ENCODE measurements at regions not wholly inside any gene's neighbourhood (a gene's known extent, or its start where the extent isn't known, plus 50 kb on each side); places are given as distances from the start of the nearest gene placed in this dataset.

DNA sequence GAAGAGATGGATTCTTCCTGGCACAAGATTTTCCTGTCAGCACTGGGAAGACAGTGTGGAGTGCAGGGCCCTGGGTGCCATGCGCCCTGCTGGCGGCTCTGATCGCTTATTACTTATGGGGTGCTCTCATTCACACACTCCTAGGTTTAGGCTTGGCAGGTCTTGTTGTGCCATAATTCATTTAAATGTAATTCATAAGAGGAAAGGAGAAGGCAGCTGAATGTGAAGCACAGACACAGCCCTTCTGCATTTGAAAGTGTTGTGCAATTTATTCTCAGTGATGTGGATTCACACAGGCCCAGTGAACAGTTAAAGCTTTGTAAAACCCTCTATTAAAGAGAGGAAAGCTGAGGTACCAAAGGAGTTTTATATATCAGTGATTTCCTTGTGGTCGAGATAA, 249.7 kb downstream of the C4orf33 start:
- no peak for DNase-seq (ENCODE audit: low read depth in 4 of 4, low spot score in 2 of 4)

DNA sequence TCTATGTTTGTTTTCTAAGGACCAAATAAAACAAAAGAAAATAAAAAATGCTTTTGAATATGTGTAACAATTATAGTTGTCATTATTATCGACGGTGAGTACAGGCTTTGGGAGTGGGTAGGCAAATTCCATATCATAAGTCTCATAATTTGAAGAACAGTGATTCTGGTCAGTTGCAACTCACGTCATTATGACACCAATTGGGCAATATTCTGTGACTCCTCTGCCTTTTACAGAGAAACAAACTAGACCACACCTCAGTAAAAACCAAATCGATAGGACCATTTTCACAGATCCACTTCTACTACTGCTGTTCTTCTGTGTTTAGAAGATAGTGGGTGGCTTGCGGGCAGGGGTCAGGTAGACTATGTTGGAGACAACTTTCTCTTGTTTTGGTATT, 250.1 kb downstream of the C4orf33 start:
- DNase-seq (ENCODE audit: low read depth in 4 of 4, low spot score in 2 of 4): no peak

DNA sequence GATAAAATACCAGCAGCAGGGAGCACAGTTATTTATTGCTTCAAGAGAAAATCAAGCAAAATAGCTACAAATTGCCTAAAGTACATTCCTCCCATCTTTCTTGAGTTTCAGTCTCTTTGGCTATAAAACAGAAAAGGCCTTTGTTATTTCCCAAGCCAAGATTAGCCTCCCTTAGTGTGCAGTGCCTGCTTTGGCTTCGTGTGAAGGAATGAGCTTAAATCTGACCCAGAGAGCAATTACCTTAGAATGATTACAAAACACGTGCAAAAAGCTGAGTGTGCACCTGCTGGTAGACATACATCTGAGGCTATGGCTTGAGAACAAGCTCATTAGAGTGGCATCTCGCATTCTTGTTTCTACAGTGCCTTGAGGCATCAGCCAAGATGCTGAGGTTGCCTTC, 250.8 kb downstream of the C4orf33 start:
- no peak for DNase-seq (ENCODE audit: low read depth in 4 of 4, low spot score in 2 of 4)

DNA sequence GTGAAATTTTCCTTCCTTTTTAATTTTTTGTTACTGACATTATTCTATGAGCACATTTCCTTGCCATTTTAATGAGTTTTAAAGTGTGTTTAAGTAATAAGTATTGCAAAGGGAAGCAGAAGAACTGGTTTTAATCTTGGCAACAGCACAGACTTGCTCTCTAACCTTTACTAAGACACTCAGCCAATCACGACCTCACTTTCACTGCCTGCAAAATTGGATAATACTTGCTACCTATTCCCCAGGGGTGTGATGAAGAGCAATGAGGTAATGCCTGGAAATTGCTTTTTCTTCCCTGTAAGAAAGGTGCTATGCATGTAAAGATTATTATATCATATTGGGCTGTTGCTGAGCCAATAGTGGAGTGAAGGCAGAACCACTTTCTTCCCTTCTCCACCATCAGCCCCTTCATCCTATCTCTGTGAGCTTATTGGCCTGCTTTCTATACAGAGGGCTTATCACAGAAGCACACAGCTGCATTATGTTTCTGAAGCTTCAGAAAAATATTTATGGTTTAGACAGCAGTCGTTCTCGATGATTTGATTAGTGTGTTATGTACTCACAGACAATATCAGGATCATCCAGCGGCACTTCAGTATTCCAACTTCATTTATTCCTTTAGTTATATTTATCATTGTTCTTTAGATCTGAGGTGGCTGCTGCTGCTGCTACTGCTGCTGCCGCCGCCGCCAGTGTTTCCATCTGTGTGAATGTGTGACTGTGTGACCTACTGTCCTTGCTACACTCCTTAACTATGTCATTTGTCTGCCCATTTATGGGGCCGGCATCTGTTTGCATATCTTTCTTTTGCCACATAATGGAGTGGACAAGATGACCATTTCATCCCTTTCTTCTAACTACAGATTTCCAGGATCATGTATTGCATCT, 255.1 kb downstream of the C4orf33 start:
- DNase-seq (ENCODE audit: low read depth in 4 of 4, low spot score in 2 of 4): no peak

DNA sequence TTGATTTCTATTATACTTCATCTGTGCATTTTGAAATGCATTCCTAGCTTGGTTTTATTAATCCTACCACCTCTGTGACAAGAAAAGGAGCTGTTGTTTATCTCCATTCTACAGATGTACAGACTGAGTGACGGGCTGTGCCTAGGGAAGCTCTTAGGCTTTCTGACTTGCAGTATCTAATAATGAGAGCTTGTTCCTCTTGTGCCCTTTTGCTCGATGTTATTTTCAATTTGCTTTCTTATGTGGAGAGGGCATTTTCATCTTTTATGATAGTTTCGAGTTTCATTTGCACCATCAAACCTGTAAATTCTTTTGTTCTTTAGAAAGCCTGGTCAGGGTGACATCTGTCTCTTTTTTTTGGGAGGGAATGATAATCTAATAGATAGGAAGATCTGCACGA, 256.5 kb downstream of the C4orf33 start:
- DNase-seq (ENCODE audit: low read depth in 4 of 4, low spot score in 2 of 4): no peak

DNA sequence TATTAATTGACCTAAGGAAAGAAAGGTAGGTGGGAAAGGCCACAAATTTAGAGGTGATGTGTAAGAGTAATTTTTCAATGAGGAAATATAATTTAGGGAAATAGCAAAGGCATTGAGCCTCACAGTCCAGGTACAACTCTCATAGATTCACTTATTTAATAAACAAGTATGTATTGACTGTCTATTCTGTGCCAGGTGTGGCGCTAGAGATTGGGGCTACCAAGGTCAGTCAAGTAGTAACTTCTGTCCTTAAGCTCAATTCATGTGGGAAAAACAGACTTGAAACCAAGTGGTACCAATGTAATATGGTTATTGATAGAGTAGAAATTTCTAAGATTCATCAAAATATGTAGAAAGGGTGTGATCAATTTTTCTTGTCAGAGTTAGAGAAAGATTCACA, 257.5 kb downstream of the C4orf33 start:
- no peak for DNase-seq (ENCODE audit: low read depth in 4 of 4, low spot score in 2 of 4)

DNA sequence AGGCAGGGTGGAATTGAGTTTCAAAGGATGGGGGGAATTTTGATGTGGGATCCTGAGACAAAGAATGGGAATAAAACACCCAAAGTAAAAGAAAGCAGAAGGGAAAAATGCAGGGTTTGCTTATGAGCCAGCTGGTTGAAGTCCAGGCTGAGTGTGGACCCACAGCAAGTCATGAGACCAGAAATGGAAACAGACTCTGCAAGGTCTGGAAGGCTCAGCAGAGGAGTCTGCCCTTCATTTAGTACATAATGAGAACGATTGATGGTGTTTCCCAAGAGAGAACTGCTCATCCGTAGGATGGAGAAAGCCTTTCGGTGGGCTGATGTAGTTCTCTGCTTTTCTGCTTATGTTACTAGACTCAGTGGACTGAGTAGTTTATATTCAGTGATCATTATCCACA, 259.1 kb downstream of the C4orf33 start:
- DNase-seq (ENCODE audit: low read depth in 4 of 4, low spot score in 2 of 4): no peak

DNA sequence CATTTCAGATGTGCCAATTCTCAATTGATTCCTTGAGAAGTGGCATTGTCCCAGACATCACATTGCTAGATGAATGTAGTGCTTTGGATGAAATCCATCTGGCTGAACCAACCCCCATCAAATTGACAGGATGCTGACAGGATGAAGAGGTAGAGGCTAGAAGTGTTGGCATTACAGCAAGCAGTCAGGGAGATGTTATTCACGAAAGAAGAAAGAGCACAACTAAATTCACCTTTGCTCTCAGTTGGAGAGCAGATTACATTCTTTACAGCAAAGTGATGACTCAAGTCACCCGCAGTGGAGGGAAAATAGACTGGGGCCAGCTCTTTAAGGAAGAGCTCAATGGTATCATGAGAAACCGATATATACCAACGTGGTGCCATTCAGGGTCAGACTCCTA, 259.6 kb downstream of the C4orf33 start:
- DNase-seq (ENCODE audit: low read depth in 4 of 4, low spot score in 2 of 4): no peak

DNA sequence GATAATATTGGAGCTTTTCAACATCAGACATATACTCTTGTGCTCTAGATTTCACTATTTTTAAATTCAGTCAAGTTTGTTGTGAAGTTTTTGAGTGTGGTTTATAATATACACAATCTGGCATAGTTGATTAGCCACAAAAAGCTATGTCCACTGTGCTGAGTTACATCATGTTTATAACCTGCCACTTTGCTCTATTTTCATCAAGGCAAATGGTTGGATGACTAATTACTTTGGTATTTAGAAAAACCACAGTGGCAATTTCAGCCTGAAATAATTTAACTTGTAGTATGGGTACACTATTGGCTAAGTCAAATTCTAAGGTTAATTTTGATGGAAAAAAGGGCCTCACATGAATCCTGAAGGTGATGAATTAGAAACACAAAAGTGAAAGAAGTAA, 262.6 kb downstream of the C4orf33 start:
- no peak for DNase-seq (ENCODE audit: low read depth in 4 of 4, low spot score in 2 of 4)

DNA sequence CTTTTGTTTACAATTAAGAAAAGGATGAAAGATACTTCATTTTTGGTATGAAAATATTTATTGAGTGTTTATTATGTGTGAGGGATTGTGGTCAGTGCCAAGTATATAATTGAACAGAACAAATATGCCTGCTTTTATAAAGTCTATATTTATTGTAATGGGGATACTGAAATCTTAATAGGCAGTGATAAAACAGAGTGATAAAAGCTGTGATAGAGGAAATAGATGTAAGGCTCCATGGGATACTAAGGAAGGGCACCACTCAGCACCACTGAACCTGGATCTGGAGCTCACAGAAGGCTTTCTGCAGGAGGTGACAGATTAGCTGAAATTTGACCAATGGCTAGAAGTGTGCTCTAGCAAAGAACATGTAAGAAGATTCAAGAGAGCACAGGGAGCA, 263.5 kb downstream of the C4orf33 start:
- no peak for DNase-seq (ENCODE audit: low read depth in 4 of 4, low spot score in 2 of 4)

DNA sequence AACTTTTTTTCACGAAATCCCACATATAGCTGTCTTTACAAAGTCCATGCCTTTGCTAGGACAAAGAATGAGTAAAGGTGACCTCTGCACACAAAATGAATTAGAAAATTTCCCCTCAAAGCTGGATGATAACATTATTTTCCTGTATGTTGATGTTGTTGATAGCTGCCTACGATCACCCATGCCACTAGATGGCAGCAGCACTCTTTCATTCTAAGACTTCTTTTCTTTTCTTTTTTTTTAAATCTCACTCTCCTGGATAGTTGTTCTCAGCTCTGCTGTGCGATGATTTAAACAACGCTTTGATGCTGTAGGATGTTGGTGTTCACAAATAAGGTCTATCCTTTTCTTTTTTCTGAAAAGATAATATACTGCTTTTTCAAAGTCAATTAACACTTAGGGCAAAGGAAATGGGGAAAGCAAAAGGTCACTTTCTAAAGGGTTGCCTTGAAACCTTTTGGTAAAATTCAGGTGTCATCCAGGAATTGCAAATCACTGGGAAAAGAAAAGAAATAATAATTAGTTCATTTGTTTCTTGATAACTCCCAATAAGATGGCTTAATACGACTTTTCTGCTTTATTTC, 266.8 kb downstream of the C4orf33 start:
- peak in 3 of 4 donors; percentile 51 to 71 (median 51) for DNase-seq (ENCODE audit: low read depth in 4 of 4, low spot score in 2 of 4)

DNA sequence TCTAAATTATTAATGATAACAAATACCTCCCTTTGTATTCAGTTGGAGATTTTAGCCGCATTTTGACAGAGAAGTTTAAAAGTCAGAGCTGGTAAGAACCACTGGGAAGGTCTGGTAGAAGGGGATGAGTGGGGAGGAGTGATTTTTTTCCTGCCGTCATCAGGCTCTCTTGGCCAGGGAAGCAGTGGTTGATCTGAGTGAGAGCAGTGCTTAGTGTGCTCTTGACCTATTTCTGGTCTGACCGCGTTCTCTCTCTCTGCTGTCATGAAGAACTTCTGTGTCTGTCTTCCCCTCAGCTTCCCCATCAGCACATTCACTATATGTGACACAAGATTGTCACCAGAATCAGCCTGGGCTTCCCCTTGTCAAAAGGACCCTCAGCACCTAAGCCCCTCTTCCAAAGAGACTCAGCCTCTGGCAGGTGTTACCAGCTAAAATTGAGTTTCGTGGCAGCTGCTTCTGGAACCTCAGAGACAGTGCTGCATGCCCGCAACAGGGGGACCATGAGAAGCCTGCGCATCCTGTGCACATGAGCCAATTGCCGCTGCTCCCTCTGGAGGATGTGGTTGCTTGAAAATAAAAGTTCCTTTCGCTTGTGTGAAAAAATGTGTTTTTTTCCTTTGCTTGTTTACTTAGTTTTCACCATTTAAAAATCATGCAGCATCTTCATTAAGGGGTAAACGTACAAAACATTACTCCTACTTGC, 268.9 kb downstream of the C4orf33 start:
- no peak for DNase-seq (ENCODE audit: low read depth in 4 of 4, low spot score in 2 of 4)

DNA sequence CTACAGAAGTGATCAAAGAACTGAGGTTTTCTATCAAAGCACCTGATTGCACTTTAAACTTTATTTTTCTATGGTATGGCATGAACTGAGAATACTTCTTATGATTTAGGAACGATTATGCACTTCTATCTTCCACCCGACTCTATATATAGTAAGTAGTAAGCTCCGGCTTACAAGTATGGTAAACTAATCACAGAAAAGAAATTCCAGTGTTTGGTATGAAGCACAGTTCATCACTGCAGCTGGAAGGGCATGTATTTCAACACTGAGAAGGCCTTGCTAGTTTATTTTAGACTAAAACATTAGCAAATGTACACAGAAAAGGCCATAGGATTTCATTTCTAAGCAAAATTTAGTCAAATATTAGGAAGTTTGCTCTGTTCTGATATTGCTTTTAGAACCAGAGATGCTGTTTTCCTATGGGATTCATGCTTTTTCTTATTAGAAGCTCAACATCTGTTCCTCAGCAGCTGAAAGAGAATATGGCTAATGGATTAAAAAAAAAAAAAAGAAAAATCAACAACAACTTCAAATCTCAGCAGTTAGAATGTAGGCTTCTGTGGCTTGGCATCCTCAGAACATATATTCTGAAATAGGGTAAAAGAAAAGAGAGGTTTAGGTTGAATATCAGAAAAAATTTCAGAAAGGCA, 273.5 kb downstream of the C4orf33 start:
- DNase-seq (ENCODE audit: low read depth in 4 of 4, low spot score in 2 of 4): no peak

DNA sequence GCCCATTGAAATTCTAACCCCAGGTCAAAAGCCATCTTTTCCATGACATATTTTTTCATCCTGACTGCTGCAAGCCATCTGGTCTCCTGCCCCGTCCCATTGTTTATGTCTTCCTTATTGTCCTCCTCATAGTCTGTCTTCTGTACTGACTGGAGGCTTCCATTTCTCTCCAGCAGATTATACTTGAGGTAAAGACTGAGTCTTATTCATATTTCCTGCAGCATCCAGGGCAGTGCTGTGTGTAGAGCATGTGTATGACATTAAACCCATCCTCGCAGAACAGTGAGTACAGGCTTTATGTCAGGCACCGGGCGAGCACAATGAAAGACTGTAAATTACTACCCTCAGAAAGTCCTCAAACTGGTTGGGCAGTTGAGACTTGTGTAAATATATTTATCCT, 275.1 kb downstream of the C4orf33 start:
- no peak for DNase-seq (ENCODE audit: low read depth in 4 of 4, low spot score in 2 of 4)

DNA sequence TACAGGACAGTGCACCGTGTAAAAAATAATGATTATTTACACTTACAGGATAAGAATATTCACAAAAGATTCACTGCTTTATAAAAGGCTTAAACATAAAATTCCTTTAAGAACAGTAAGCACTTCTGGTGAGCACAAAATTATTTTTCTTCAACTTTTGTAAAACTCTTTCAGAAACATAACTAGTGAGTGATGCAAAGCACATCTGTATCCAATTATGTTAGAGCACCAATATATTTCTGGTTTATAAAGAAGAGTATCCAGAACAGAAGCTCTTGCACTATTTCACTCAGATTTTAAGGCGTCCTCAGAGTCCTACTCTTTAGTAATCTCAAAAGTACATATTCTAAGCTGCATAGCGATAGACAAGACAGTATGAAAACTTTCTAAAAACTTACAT, 276.0 kb downstream of the C4orf33 start:
- DNase-seq (ENCODE audit: low read depth in 4 of 4, low spot score in 2 of 4): no peak

DNA sequence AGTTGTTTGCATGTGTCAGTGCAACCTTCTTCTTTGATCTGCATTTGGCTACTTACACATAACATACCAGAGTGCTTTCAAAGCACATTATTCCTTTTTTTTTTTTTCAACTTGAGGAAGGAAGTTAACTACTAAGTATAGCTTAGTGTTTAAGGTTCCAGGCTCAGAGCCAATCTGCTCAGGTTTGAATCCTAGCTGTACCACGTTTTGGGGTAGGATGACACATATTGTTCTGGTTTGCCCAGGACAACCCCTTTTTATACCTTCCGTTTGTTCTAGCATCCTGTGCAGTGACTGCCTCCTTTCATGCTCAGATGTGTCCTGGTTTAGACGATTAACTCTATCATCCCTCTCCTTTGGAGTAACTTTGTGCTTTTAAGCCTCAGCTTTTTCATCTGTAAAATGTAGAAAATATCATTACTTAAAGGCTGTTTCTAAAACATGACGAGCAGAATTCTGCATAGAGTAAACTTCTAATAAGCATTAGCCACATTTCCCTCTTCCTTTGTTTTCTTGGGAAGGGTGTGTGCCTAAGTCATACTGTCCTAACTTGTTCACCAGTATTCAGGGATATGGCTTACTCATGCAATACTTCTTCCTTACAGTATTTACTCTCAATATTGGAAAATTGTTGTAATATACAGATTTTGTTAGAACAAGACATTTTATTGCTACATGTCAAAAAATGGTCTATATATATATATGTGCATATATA, 281.3 kb downstream of the C4orf33 start:
- DNase-seq (ENCODE audit: low read depth in 4 of 4, low spot score in 2 of 4): no peak

DNA sequence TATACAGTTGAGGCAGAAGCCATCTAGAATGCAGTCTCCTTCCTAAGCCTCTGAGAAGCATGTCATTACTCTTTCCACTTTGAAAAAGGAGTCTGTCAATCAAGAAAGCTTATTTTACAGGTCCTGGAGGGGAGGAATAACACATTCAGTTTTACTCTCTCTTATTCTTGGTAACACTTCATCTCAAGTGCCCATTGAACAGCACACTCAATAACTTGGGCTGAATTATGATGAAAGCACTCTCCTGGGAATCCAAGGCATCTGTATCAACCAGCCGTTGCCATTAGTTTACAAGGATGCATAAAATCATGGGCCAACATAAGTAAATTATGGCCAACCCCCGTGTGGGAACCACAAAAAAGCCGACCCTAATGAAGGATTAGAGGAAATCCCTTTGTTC, 282.4 kb downstream of the C4orf33 start:
- DNase-seq (ENCODE audit: low read depth in 4 of 4, low spot score in 2 of 4): no peak

DNA sequence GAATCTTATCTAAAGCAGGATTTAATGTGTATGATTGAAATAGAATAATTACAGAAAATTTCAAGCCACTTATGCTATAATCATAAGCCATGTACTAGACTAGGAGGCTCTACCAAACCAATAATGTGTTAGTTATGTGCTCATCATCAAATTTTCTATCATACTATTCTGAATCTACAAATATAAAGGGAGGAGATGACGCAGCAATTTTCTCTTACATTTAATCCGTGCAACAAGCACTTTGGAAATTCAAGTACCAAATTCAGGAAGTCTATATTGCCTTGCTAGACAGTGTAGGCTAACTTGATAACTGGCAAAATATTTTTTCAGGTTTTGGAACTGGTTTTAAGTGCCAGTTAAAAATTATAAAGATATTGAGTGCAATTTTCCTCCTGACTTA, 283.5 kb downstream of the C4orf33 start:
- DNase-seq (ENCODE audit: low read depth in 4 of 4, low spot score in 2 of 4): no peak

DNA sequence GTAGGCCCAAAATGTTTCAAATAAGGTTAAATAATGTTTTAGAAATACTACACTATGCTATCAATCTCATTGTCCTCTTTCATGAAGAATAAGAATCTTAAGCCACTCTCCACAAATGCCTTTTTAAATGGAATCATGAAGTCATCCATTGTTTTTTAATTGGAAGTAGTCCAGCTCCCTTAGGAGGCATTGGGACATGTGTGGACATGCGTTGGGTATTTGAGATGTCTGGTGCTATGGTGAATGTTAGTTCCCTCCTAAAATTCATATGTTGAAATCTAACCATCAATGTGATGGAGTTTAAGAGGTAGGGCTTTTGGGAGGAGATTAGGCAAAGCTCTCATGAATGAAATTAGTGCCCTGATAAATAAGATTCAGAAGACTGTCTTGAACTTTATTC, 289.0 kb downstream of the C4orf33 start:
- no peak for DNase-seq (ENCODE audit: low read depth in 4 of 4, low spot score in 2 of 4)

DNA sequence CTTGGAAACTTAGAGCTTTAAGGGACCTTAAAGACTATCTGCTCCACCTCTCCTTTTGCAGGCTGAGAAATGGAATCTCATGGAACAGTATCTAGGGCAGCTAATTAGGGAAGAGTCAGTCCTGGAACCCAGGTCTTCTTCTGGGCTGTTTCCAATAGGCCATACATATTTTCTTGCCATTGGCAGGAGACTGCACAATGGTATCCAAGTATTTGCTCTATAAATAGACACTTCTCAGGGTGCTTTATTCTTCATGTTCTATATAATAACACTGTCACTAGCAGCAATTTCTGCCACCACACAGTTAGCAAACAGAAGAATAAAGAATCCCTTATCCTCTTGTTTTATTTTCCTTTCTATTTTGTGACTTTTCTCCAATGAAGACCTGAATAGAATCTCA, 291.7 kb downstream of the C4orf33 start:
- DNase-seq (ENCODE audit: low read depth in 4 of 4, low spot score in 2 of 4): no peak

DNA sequence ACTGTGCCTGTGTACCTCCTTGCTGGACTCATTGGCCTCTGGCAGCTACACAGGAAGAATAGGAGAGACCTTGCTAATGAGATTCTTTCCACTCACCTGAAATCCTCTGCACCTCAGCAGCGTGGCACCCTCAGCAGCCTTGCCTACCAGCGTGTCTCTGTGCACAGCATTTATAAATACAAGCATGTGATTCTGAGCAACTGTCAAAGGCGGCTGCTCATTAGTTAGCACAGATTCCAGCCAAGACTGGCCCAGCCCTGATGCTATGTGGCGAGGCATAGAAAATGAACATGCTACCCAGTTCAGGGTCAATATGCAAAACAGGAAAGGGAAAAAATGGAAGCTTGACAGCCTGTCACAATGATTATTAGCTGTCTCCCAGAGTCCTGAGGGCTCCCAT, 298.0 kb downstream of the C4orf33 start:
- DNase-seq (ENCODE audit: low read depth in 4 of 4, low spot score in 2 of 4): no peak
